ENCODE measurements at regions not wholly inside any gene's neighbourhood (a gene's known extent, or its start where the extent isn't known, plus 50 kb on each side); places are given as distances from the start of the nearest gene placed in this dataset.

DNA sequence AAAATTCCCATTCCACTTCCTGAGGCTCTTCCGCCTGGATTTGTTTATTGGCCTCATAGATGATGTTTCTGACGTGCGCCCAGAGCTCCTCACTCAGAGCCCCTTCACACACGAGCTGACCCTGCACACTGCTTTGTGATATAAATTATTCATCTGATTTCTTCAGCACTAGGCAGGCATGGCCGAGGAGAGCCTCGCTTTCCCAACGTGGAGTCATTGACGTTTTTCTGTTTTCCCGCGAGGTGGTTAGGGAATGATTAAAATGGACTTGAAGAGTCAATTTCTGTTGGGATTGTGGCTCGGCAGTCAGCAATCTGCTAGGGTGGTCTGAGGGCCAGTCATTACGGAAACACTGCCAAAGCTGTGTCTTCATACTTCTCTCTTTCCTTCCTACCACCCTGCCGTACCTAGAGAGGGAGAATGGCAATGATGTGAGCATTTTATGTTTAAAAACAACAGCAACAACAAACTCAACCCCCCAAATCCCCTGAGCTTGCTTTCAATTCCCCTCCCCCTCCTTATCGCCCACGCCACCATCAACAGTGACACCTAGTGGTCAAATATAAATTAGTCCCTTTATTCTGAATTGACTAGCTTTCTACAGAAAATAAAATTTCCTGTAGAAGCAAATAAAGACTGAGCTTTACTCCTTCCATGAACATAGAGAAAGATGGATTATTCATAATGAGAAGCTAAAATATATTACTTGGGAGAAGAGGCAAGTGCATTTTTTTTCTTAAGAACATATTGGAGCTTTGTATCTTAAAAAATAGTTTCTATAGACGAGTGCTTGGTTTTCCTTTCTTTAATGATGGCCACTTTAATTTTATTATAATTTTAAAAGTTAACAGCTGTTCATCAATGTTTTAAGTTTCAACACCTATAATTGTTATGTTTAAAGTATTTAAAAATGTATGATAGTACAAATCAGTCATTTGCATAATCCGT is 285.1 kb downstream of the MTX2 start:
- H3K27me3 ChIP-seq (ENCODE audit: control insufficient read depth in 1 of 2, insufficient read depth in 1 of 2, low read length in 2 of 2), result peaks cover 8 to 38% of the 10 kb centered on the region in 2 experiments
- WGBS, result 7% methylated on average over 12 of the region's 17 CpGs

DNA sequence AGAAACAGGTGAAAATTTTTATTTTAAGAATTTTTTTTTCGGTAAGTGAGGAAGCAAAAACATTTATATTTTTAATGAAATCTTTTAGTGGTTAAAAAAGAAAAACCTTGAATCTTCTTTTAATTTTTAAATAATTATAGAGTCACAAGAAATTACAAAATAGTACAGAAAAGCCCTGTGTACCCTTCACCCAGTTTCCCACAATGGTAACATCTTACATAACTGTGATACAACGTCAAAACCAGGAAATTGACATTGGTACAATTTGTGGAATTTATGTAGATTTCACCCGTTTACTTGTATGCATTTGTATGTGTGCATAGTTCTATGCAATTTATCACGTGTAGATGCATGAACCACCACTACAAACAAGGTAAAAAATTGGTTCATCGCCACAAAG is 285.9 kb downstream of the MTX2 start:
- H4K91ac ChIP-seq (ENCODE audit: low read length), result no peak overlapping the region
- H3K27ac ChIP-seq (ENCODE audit: low read length, poor library complexity, severe bottlenecking), result no peak overlapping the region
- no peak overlapping the region for H3K18ac ChIP-seq (ENCODE audit: low read depth in 1 of 2, low read length in 2 of 2)
- no peaks in the 10 kb centered on the region for H3K9me3 ChIP-seq (ENCODE audit: control insufficient read depth, low read length)
- no peak overlapping the region for H2BK15ac ChIP-seq (ENCODE audit: low read depth, poor library complexity, severe bottlenecking)
- no peak overlapping the region for H2BK5ac ChIP-seq (ENCODE audit: low read depth, low read length, poor library complexity, severe bottlenecking)
- H3K4me2 ChIP-seq (ENCODE audit: low read length, poor library complexity, severe bottlenecking), result no peak overlapping the region
- H3K23ac ChIP-seq (ENCODE audit: low read length in 2 of 2), result no peak overlapping the region
- no peak overlapping the region for H2AK5ac ChIP-seq (ENCODE audit: low read length, severe bottlenecking)
- no peaks in the 10 kb centered on the region for H3K79me1 ChIP-seq (replicated peaks; ENCODE audit: low read length, poor library complexity, severe bottlenecking)
- no peak overlapping the region for H2BK12ac ChIP-seq (ENCODE audit: low read length in 2 of 2)
- no peak overlapping the region for H3K4me3 ChIP-seq (ENCODE audit: insufficient read depth in 1 of 2, low read depth in 1 of 2, low read length in 2 of 2)
- 53% methylated on average over 3 of the region's 5 CpGs for WGBS
- no peak overlapping the region for H3K9ac ChIP-seq (ENCODE audit: low read length)
- no peak for DNase-seq
- peaks cover 3 to 40% of the 10 kb centered on the region in 2 experiments for H3K27me3 ChIP-seq (ENCODE audit: control insufficient read depth in 1 of 2, insufficient read depth in 1 of 2, low read length in 2 of 2)
- no peak overlapping the region for H4K8ac ChIP-seq (ENCODE audit: low read length)
- no peak overlapping the region for H3K14ac ChIP-seq (ENCODE audit: low read length in 2 of 2)
- H3K36me3 ChIP-seq (ENCODE audit: control insufficient read depth in 1 of 2, insufficient read depth in 2 of 2, low read depth in 1 of 2, low read length in 2 of 2), result no peaks in the 10 kb centered on the region
- no peaks in the 10 kb centered on the region for H3K4me1 ChIP-seq (ENCODE audit: control insufficient read depth, insufficient read depth, low read depth, low read length)
- H2AFZ ChIP-seq (ENCODE audit: low read depth, low read length), result no peak overlapping the region
- H3K4ac ChIP-seq (ENCODE audit: low read depth in 1 of 2, low read length in 2 of 2), result no peak overlapping the region
- H2BK120ac ChIP-seq (ENCODE audit: low read depth, low read length), result no peak overlapping the region

More for the DNA sequence above, 285.1 kb downstream of the MTX2 start:
- Histone ChIP-seq H2AK5ac (ENCODE audit: low read length, severe bottlenecking) (no peak overlapping the region), H3K4me2 (ENCODE audit: low read length, poor library complexity, severe bottlenecking) (peak overlapping the region; percentile 87), H3K4me1 (ENCODE audit: control insufficient read depth, insufficient read depth, low read depth, low read length) (no peaks in the 10 kb centered on the region), H2BK120ac (ENCODE audit: low read depth, low read length) (no peak overlapping the region), H3K36me3 (ENCODE audit: control insufficient read depth in 1 of 2, insufficient read depth in 2 of 2, low read depth in 1 of 2, low read length in 2 of 2) (no peaks in the 10 kb centered on the region), H3K14ac (ENCODE audit: low read length in 2 of 2) (no peak overlapping the region), H2BK15ac (ENCODE audit: low read depth, poor library complexity, severe bottlenecking) (no peak overlapping the region), H3K9me3 (ENCODE audit: control insufficient read depth, low read length) (no peaks in the 10 kb centered on the region), H3K23ac (ENCODE audit: low read length in 2 of 2) (no peak overlapping the region), H3K4me3 (ENCODE audit: insufficient read depth in 1 of 2, low read depth in 1 of 2, low read length in 2 of 2) (peak overlapping the region in 1 of 2 experiments; percentile 75), H3K9ac (ENCODE audit: low read length) (peak overlapping the region; percentile 88), H3K4ac (ENCODE audit: low read depth in 1 of 2, low read length in 2 of 2) (peak overlapping the region in 1 of 2 experiments; percentile 46), H2BK5ac (ENCODE audit: low read depth, low read length, poor library complexity, severe bottlenecking) (no peak overlapping the region), H3K79me1 (replicated peaks; ENCODE audit: low read length, poor library complexity, severe bottlenecking) (no peaks in the 10 kb centered on the region), H2AFZ (ENCODE audit: low read depth, low read length) (no peak overlapping the region), H4K8ac (ENCODE audit: low read length) (peak overlapping the region; percentile 62), H2BK12ac (ENCODE audit: low read length in 2 of 2) (peak overlapping the region in 1 of 2 experiments; percentile 67), H3K18ac (ENCODE audit: low read depth in 1 of 2, low read length in 2 of 2) (peak overlapping the region in 1 of 2 experiments; percentile 58), H4K91ac (ENCODE audit: low read length) (no peak overlapping the region), H3K27ac (ENCODE audit: low read length, poor library complexity, severe bottlenecking) (peak overlapping the region; percentile 6)
- peak; percentile 61 for DNase-seq

DNA sequence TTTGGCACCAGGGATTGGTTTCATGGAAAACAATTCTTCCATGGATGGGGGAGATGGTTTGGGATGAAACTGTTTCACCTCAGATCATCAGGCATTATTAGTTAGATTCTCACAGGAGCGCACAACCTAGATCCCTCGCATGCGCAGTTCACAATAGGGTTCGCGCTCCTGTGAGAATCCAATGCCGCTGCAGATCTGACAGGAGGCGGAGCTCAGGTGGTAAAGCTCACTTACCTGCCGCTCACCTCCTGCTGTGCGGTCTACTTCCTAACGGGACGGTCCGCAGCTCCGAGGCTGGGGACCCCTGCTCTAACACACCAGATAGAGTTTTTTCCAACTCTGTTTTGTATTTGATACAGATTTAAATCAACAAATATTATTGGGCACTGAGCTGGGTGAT is 286.5 kb downstream of the MTX2 start:
- H3K23ac ChIP-seq (ENCODE audit: low read length in 2 of 2), result no peak overlapping the region
- H3K9me3 ChIP-seq (ENCODE audit: control insufficient read depth, low read length), result no peaks in the 10 kb centered on the region
- no peak overlapping the region for H3K4me2 ChIP-seq (ENCODE audit: low read length, poor library complexity, severe bottlenecking)
- no peak overlapping the region for H3K14ac ChIP-seq (ENCODE audit: low read length in 2 of 2)
- no peak overlapping the region for H2BK15ac ChIP-seq (ENCODE audit: low read depth, poor library complexity, severe bottlenecking)
- WGBS, result 34% methylated on average over 11 of the region's 13 CpGs
- H2BK12ac ChIP-seq (ENCODE audit: low read length in 2 of 2), result no peak overlapping the region
- H3K4me3 ChIP-seq (ENCODE audit: insufficient read depth in 1 of 2, low read depth in 1 of 2, low read length in 2 of 2), result no peak overlapping the region
- H3K27me3 ChIP-seq (ENCODE audit: control insufficient read depth in 1 of 2, insufficient read depth in 1 of 2, low read length in 2 of 2), result peaks cover 0 to 38% of the 10 kb centered on the region in 2 experiments
- no peak overlapping the region for H4K91ac ChIP-seq (ENCODE audit: low read length)
- H2AFZ ChIP-seq (ENCODE audit: low read depth, low read length), result no peak overlapping the region
- no peak overlapping the region for H2BK120ac ChIP-seq (ENCODE audit: low read depth, low read length)
- no peak overlapping the region for H4K8ac ChIP-seq (ENCODE audit: low read length)
- H2BK5ac ChIP-seq (ENCODE audit: low read depth, low read length, poor library complexity, severe bottlenecking), result no peak overlapping the region
- H3K18ac ChIP-seq (ENCODE audit: low read depth in 1 of 2, low read length in 2 of 2), result no peak overlapping the region
- no peaks in the 10 kb centered on the region for H3K4me1 ChIP-seq (ENCODE audit: control insufficient read depth, insufficient read depth, low read depth, low read length)
- H3K9ac ChIP-seq (ENCODE audit: low read length), result no peak overlapping the region
- no peaks in the 10 kb centered on the region for H3K79me1 ChIP-seq (replicated peaks; ENCODE audit: low read length, poor library complexity, severe bottlenecking)
- no peaks in the 10 kb centered on the region for H3K36me3 ChIP-seq (ENCODE audit: control insufficient read depth in 1 of 2, insufficient read depth in 2 of 2, low read depth in 1 of 2, low read length in 2 of 2)
- no peak for DNase-seq
- no peak overlapping the region for H3K4ac ChIP-seq (ENCODE audit: low read depth in 1 of 2, low read length in 2 of 2)
- H3K27ac ChIP-seq (ENCODE audit: low read length, poor library complexity, severe bottlenecking), result no peak overlapping the region
- H2AK5ac ChIP-seq (ENCODE audit: low read length, severe bottlenecking), result no peak overlapping the region

DNA sequence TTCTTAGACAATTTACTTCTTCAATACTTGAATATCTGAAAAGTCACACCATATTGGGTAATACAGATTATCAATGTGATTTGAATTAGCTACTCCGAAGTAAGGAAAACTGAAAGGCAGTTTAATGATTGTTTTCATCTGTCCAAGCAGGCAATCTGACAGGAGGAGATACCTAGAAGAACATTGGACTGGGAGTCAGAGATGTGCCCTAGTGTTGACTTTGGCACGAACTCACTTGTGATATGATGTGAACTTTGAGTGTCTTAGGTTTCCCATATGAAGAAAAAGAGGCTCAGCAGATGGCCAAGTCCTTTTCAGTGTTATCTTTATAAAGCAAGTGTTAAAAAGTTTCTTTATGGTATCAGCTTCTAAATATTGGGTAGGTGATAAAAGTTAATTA is 287.1 kb downstream of the MTX2 start:
- no peak overlapping the region for H3K4me3 ChIP-seq (ENCODE audit: insufficient read depth in 1 of 2, low read depth in 1 of 2, low read length in 2 of 2)
- H3K36me3 ChIP-seq (ENCODE audit: control insufficient read depth in 1 of 2, insufficient read depth in 2 of 2, low read depth in 1 of 2, low read length in 2 of 2), result no peaks in the 10 kb centered on the region
- peaks cover 0 to 43% of the 10 kb centered on the region in 2 experiments for H3K27me3 ChIP-seq (ENCODE audit: control insufficient read depth in 1 of 2, insufficient read depth in 1 of 2, low read length in 2 of 2)
- no peak overlapping the region for H2BK5ac ChIP-seq (ENCODE audit: low read depth, low read length, poor library complexity, severe bottlenecking)
- WGBS, result 55% methylated on average over 2 of the region's 2 CpGs
- H3K14ac ChIP-seq (ENCODE audit: low read length in 2 of 2), result no peak overlapping the region
- no peak overlapping the region for H4K8ac ChIP-seq (ENCODE audit: low read length)
- H4K91ac ChIP-seq (ENCODE audit: low read length), result no peak overlapping the region
- H2AK5ac ChIP-seq (ENCODE audit: low read length, severe bottlenecking), result no peak overlapping the region
- H3K4me2 ChIP-seq (ENCODE audit: low read length, poor library complexity, severe bottlenecking), result no peak overlapping the region
- H3K4me1 ChIP-seq (ENCODE audit: control insufficient read depth, insufficient read depth, low read depth, low read length), result no peaks in the 10 kb centered on the region
- no peak overlapping the region for H3K27ac ChIP-seq (ENCODE audit: low read length, poor library complexity, severe bottlenecking)
- H3K23ac ChIP-seq (ENCODE audit: low read length in 2 of 2), result no peak overlapping the region
- no peak overlapping the region for H2BK120ac ChIP-seq (ENCODE audit: low read depth, low read length)
- no peak overlapping the region for H2BK15ac ChIP-seq (ENCODE audit: low read depth, poor library complexity, severe bottlenecking)
- no peak for DNase-seq
- H3K4ac ChIP-seq (ENCODE audit: low read depth in 1 of 2, low read length in 2 of 2), result no peak overlapping the region
- H2BK12ac ChIP-seq (ENCODE audit: low read length in 2 of 2), result no peak overlapping the region
- no peak overlapping the region for H3K9ac ChIP-seq (ENCODE audit: low read length)
- no peak overlapping the region for H3K18ac ChIP-seq (ENCODE audit: low read depth in 1 of 2, low read length in 2 of 2)
- no peak overlapping the region for H2AFZ ChIP-seq (ENCODE audit: low read depth, low read length)
- H3K79me1 ChIP-seq (replicated peaks; ENCODE audit: low read length, poor library complexity, severe bottlenecking), result no peaks in the 10 kb centered on the region
- H3K9me3 ChIP-seq (ENCODE audit: control insufficient read depth, low read length), result no peaks in the 10 kb centered on the region
